GM12875 (cell line): ENCODE measurements at regions not wholly inside any gene's neighbourhood (a gene's known extent, or its start where the extent isn't known, plus 50 kb on each side); places are given as distances from the start of the nearest gene placed in this dataset.

Experiments used
- H3K4me3 ChIP-seq: one replicate; pipeline ENCODE4 v1.5.1; 2011; ENCODE audit warnings: low read depth, low read length, control low read depth
- TF ChIP-seq, protein P1 (sequence below): IDR thresholded peaks from 2 replicates; pipeline ENCODE4 v1.5.1; 2011; ENCODE audit warnings: low read depth, mild to moderate bottlenecking, control low read depth, inconsistent platforms, low read length, moderate library complexity, borderline replicate concordance; ENCODE audit not compliant: insufficient read depth

DNA sequence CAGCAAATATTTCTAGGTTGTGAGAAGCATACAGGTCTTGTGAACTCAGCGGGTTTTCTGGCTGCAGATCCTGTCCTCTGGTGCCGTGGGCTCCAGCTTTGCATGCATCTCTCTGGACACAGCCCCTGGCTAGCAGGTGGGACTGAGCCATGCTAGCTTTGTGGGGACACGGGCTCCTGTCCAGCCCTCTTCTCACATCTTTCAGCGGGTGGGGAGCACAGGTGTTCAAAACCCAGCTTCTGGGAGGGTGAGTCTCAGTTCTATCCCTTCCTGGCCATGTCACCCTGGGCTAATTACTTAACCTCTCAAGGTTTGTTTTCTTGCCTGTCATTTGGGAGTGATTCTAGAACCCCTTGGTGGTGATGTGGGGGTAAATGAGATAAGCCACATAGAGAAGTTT is 162.3 kb downstream of the ICE1 start:
- TF ChIP-seq, protein P1, sequence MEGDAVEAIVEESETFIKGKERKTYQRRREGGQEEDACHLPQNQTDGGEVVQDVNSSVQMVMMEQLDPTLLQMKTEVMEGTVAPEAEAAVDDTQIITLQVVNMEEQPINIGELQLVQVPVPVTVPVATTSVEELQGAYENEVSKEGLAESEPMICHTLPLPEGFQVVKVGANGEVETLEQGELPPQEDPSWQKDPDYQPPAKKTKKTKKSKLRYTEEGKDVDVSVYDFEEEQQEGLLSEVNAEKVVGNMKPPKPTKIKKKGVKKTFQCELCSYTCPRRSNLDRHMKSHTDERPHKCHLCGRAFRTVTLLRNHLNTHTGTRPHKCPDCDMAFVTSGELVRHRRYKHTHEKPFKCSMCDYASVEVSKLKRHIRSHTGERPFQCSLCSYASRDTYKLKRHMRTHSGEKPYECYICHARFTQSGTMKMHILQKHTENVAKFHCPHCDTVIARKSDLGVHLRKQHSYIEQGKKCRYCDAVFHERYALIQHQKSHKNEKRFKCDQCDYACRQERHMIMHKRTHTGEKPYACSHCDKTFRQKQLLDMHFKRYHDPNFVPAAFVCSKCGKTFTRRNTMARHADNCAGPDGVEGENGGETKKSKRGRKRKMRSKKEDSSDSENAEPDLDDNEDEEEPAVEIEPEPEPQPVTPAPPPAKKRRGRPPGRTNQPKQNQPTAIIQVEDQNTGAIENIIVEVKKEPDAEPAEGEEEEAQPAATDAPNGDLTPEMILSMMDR = no peak
- H3K4me3 ChIP-seq = no peak overlapping the region

DNA sequence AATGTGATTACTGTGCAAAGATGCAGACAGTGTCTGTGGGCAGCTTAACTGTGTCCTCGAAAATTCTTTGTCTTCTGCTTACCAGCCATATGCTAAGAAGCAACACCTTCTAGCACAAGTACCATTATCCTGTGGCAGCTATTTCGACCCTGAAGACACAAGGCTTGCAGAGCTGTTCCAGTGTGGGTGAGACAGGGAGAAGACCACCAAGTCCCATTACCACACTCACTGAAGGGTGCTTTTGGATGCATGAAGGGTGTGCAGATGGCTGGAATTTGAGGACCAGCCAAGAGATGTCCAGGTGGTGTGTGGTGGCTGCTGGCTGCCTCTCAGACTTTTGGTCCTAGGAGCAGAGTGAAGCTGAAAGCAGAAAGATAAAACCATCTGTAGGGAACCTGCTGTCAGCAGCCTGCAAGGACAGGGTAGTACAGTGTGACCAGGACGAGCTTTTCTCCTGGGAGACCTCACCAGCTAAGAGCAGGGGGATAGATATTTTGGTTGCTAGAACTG is 161.8 kb downstream of the ICE1 start:
- H3K4me3 ChIP-seq = no peak overlapping the region
- TF ChIP-seq, protein P1 = no peak

DNA sequence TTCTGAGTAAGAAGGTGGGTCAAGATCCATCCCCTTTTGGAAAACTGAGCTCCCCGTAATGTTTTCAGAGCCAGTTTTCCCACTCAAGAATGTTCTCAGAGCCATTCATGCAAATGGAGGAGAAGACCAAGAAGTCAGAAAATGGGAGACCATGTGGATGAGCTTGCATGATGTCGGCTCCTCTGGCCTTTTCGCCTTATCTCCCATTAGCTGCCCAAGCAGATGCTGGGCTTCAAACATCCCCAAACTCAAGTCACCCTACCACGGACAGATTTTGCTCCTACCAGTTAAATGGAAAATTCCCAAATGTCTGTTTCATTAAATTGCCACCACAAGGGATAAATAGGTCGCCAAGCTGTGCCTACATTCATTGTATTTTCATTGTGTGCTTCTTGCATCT is 161.4 kb downstream of the ICE1 start:
- no peak overlapping the region for H3K4me3 ChIP-seq
- TF ChIP-seq, protein P1 = no peak

DNA sequence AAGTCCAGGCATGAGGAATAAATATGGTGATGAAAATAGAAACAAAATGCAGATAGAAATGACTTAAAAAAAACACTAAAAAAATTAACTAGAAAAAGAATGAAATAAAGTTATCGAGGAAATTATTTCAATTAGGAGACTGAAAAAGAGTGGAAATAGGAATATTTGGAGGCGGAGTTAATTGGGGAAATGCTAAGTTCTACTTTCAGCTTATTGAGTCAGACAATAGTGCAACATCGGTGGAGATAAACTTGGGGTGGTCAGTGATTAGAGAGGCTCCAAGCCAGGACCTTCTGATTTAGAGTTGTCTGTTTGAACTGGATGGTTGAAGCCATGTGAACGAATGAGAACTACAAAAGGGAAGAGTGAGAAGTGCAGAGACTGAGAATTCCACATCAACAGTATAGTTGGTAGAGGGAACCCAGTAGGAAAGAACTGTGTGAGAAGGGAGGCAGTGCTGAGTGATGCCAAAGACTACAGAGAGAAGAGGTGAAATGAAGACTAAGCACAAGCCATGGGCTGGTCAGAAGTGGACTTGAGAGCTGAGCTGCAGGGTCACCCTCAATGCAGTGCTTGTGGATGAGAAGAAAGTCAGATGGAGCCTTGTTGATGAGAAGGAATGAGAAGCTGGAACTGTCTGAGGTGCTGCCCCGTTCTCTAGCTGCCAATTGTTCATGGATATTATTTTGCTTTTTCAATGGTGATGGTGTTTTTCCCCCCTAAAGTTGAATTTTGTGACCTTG is 160.7 kb downstream of the ICE1 start:
- TF ChIP-seq, protein P1 = no peak
- H3K4me3 ChIP-seq = no peak overlapping the region

DNA sequence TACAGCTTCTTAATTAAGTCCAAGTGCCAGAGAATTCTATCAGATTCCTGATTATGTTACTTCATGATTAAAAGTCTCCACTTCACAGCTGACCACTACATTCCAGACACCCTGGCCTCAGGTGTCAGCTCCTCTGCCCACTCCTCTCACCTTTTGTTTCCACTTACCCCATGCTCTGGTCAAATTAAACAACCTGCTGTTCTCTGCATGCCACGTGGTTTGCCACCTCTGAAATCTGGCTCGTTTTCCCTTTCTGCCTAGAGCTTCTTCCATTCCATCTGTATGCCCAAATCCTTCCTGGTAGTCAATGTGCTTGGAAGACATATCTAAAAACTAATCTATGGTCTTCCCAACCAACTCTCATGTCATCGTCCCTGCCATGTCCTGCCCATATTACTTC is 158.6 kb downstream of the ICE1 start:
- TF ChIP-seq, protein P1 = no peak
- H3K4me3 ChIP-seq = no peak overlapping the region

DNA sequence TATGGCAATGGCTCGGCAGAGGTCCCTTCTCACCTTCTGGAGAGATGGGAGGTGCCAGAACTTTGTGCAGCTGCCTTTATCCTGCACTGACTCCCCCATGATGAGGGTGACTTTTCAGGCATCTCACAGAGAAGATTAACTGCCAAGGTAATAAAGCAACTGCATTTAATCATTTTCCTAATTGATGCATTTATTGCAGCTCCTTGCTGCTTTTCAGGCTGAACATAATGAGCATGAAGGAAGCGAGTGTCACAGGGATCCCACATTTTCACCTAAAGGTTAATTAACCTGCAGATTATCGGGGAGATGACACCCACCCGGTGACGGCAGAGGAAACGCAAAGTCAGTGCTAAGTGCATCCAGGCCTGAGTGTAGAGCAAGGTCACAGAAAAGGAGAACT is 154.3 kb downstream of the ICE1 start:
- no peak overlapping the region for H3K4me3 ChIP-seq
- TF ChIP-seq, protein P1 = no peak

DNA sequence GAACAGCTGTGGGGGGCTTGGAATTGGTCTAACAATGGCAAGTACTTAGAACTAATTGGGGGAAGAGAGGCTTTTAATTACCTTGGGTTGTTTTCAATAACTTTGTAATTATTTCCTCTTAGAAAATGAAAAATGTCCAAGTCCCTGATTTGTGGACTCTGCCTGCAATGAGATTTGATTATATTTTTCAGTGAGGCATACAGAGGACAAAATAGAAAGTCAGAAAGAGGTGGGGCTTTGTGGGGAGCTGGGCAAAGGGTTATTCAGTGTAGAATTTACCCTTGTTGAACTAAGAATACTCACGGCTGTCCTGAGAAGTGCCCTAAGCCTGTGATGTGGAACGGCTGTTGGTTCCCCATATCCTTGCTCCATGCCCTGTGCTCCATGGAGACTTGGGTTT is 153.0 kb downstream of the ICE1 start:
- TF ChIP-seq, protein P1 = no peak
- H3K4me3 ChIP-seq = no peak overlapping the region
